Activated T-helper 1 cell treated with Interleukin-2 at 50 U/mL for 16 hours (primary cell): ENCODE measurements at regions not wholly inside any gene's neighbourhood (a gene's known extent, or its start where the extent isn't known, plus 50 kb on each side); places are given as distances from the start of the nearest gene placed in this dataset.
"Not testable (repeated sequence)": the region's sequence is repeated elsewhere in the genome, so short reads cannot be mapped to it uniquely, and the experiment has no call there.

ENCODE experiments used
- DNase-seq: peaks from one replicate; pipeline ENCODE4 v3.0.0-alpha.2; 2020; ENCODE audit warnings: low read depth

DNA sequence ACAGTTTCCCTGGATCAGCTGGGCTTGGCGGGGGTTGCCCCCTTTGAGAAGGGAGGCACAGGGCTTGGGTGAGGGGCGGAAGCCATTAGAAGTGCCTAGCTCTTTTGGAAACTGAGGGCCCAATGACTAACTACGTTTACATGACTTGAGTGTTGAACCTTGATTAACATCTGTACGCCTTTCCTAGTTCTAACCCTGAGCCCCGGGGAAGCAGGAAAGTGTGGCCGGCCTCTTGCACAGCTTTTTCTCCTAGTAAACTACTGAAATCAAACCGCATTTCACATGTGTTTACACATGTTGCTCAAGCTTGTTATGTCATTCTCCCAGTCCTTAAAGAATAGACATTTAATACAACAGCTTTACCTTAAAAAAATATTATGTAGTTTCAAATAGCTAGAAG lies 1356.4 kb upstream of the TMEM132C start:
- no peak for DNase-seq

DNA sequence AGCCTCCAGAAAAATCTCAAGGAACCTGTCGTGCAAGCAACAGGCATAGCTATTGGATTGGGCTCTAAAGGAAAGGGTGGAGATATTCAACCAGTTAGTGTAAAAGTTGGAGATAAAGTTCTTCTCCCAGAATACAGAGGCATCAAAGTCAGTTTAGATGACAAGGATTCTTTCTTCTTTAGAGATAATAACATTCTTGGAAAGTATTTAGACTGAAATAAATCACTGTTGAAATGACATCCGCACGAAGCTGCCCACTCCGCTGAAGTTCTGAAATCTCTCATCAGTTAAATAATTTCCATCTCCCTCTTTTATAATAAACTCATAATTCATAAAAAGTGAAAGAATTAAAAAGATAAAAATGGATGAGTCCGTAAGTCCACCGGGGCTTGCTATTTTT lies 1354.9 kb upstream of the TMEM132C start:
- DNase-seq, result no peak

DNA sequence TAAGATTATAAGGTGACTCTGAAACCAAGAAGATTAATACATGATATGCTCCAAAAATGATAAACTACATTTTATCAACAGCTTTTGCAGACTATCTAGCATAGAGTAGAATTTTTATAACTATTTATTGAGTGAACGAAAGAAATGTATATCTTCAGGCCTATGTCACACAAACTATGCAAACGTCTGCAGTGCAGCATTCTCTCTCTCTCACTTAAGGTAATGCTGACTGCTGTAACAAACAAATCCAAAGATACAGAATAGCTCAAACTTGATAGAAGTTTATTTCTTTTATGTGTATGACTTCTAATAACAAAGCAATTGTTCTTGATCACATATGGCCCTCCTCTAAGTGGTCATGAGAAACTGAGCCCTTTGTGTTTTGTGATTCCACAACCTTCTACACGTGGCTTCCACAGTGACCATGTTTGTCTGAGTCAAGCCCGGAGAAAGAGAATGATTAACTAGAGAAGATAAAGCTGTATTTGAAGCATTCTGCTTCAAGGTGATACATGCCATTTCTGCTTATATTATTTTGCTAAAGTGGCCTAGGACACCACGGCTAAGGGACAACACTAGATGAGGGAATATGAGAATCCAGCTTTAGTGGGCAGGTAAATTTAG lies 1352.7 kb upstream of the TMEM132C start:
- no peak for DNase-seq

DNA sequence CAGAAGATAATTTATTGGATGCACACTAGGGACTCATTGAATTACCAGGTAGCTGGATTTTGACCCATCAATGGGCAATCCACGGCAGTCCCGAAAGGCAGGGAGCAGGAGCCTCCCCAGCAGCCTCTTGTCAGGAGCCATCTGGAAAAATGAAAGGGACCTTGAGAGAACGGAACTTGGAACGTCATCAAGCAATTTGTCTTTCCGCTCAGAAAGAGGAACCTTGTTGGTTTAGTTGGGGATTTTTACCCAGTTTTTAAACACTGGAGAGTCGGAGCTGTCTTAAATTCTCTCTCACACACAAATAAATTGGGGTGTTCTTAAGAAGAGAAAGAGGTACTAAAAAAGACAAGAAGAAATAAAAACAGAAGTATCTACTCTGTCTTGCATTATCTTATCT lies 1351.7 kb upstream of the TMEM132C start:
- no peak for DNase-seq

DNA sequence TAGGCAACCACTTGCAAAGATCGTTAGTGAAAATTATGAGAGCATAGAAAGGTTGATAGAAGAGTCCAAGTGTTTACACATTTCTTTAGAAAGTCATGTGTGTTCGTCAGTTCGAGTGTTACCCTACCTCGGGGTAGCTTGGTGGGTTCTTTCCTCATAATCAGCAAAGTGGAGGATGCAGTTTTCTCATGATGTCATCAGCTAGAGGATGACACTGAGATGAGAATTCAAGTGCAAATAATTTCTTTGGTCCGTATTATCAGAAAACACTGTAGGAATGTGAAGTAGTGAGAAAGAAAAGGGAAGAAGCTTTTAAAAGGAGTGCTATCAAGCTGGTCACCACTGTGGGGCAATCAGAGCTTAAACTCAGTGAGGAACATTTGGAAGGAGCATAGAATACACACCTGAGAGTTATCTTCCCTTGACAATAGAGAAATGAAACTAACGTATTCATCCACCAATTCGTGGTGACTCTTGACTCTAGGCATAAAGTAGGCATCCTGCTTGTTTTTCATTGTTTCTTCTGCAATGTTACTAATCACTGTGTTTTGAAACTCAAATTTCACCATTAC lies 1340.9 kb upstream of the TMEM132C start:
- DNase-seq, result no peak

DNA sequence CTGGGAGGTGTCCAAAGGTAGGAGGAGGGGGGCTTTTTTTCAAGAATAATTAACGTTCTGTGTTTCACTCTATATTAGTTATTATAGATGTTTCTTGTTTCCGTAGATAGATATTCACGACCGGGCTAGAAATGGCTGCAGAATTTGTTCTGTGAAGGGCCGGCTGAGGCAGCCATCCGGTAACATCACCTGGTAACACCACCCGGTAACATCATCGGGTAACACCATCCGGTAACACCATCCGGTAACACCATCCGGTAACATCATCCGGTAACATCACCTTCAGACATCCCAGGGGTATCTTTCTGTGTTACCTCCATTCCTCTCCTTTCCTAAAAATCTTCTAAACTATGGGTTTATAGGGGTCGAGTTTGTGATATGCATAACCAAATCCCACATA lies 1336.7 kb upstream of the TMEM132C start:
- DNase-seq, result no peak

DNA sequence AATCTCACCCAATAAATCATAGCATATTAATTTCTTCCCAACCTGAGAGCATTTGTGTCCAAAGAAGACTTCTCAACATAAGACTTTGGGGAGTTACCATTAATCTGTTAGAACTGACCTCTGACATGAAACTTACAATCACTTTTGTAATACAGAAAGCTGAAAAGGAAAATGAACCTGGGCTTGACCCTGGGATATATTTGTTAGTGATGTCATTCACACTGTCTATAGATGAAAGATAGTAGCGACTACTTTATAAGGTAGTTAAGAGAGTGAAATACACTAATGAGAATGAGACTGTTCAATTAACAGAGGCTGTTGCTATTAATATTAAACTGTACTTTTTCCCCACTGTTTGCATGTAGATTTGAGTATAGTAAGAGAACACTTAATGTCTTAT lies 1334.8 kb upstream of the TMEM132C start:
- DNase-seq, result no peak

DNA sequence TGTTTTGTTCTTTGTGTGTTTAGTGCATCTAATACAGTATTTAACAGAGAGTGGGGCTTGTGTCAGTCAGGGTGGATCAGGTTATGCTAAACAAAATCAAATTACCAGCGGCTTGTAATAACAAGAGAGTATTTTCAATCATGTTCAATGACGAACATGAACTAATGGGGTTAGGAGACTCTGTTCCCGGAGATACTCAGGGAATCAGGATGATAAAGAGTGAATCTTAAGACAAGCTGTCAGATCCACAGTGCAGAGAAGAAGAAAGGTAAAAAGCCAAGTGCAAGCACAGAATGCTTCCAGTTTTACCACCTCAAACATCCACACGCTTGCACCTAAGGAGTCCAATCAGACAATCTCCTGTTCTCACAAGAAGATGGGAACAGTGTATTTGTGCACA lies 1331.5 kb upstream of the TMEM132C start:
- no peak for DNase-seq

DNA sequence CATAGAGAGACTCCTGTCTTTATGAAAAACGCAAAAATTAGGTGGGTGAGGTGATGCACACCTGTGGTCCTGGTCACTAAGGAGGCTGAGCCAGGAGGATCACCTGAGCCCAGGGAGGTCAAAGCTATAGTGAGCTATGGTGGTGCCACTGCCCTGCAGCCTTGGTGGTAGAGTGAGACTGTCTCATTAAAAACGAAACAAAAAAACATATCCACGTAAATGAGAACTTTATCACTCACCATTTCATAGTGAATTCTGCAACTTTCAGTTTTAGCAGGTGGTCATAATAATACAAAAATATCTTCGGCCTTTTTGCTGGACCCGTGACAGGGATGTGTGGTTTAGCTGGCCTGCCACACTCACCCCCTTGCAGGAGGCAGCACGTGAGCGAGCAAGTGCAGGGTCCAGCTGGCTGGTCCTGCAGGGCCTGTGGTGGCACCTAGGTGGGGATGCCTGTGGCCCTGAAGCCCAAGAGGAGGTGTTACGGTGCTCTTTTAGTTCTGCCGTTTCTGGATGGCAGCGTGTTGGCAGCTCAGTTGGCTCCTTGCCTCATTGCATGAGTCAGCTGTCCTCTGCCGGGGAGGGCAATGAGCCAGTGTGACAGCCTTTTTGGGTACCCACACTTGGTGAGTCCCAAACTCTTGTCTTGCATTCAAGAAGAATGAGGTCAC lies 1330.7 kb upstream of the TMEM132C start:
- no peak for DNase-seq

DNA sequence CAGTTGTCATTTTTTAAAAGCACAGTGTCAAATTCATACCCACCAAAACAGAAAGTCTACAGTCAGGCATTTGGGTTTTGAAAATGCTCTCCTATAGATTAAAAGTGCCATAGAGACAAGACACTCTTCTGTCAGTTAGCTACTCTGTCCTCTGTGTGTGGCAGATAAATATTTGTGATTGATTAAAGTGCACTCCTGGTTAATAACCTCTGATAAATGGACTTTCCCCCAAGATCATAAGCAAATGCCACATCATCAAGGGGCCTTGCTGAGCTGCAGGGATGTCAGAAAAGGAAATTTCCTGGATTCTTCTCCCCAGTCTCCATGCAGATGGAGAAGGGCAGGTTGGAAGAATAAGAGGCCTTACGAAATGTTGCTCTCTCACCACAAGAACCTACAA lies 1329.5 kb upstream of the TMEM132C start:
- DNase-seq, result no peak

DNA sequence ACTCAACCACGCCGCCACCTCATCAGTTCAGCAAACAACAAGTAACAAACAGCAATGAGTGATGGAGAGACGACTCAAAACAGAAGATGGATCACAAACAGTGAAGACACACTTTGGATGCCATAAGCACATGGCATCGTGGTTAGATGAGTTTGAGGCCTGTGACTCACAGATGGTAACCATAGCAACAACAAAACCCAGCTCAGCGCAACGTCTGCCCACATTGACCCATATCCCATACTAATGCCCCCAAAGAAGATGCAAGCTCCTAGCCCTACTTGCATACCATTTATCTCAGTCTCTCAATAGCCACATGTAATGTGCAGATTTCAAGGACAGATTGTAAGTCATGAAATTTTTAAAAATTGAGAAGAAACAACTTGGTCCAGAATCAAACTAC lies 1322.3 kb upstream of the TMEM132C start:
- DNase-seq, result no peak

DNA sequence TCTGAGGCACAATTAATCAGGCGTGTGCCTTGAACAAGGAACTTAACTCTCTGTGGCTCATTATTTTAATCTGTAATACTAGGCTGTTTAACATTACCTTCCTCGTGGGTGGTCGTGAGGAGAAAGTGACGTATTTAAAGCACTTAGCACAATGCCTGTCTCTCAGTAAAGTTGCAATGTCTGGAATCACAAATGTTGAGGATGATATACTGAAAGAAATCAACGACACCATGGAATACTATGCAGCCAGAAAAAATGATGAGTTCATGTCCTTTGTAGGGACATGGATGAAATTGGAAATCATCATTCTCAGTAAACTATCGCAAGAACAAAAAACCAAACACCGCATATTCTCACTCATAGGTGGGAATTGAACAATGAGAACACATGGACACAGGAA lies 1320.0 kb upstream of the TMEM132C start:
- not testable (repeated sequence) for DNase-seq

DNA sequence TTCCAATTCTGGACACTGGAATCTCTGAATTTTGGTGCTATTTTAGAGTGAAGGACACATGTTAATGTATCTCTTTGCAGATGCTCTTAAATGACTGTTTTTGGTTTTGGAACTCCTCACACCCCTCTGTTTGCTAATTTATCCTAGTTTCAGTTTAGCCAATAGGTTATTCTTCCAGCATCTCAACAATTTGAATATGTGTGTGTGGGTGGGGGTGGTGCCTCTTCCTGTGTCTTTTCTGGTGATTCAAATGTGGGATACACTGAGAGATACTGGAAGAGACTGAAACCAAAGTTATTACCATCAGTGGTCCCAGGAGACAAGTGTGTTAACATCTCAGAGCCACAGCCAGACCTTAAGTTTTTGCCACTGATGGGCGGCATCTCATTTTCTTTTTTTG lies 1317.4 kb upstream of the TMEM132C start:
- DNase-seq, result no peak

DNA sequence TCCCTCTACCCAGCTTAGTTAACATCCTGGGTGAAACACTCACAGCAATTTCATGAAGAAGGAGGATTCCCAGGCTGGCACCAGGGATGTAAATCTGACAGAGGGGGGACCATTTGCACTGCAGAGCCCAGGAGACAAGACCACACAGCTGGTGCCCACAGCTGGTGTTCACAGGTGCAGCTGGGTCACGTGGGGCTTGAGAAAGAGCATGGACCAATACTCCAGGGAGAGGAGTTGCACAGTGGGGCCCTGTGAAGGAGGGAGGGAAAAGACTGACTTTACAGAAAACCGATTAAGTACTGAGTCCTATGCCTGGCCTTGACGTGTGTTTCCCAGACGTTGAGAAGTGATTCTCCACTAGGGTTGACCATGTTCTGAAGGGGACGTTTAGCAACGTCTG lies 1316.7 kb upstream of the TMEM132C start:
- no peak for DNase-seq

DNA sequence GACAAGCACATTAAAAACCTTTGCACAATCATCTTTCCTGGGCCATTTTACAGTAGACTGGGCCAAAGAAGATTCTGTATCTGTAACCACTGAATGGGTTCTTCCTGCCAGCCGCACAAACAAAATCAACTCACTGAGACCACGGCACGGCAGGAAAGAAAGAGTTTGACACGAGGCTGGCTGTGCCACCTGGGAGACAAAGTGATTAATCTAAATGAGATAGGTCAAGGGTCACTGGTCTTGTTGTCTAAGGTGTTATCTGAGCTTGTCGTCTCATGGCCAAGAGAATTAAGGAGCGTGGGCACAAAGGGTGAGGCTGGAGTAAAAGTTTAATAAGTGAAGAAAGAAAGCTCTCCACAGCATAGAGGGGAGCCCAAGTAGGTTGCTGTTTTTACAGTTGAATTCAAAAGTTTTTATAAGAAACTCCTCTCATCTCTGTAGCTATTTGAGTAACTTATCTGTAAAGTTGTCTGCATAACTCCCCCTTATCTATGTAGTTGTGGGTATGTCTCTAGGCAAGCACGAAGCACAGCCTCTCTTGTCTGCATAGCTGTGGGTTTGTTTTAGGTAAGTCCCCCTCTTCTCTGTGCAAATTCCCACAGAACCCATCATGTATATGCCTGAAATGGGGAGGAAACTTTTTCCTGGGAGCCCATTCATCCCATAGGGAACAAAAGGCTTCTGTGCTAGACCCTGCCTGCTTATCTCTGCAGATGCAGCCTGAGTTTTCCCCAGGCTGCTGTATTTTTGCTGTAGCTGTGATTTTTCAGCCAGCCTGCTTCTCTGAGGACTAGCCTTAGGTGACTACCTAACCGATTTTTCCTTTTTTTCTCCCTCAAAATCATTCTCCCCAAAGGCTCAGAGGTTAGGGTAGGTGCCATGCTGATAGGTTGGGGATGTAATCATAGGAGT lies 1314.6 kb upstream of the TMEM132C start:
- DNase-seq, result no peak

DNA sequence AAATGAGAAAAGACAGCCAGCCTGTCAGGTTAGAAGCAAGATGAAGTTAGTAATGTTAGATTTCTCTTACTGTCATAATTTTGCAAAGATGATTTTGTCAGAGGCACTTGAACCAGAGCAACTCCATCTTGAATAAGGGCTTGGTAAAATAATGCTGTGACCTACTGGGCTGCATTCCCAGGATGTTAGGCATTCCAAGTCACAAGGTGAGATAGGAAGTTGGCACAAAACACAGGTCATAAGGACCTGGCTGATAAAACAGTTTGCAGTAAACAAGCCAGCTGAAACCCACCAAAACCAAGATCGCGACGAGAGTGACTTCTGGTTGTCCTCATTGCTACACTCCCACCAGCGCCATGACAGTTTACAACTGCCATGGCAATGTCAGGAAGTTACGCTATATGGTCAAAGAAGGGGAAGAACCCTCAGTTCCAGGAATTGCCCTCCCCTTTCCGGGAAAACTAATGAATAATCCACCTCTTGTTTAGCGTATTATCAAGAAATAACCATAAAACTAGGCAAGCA lies 1313.5 kb upstream of the TMEM132C start:
- no peak for DNase-seq

DNA sequence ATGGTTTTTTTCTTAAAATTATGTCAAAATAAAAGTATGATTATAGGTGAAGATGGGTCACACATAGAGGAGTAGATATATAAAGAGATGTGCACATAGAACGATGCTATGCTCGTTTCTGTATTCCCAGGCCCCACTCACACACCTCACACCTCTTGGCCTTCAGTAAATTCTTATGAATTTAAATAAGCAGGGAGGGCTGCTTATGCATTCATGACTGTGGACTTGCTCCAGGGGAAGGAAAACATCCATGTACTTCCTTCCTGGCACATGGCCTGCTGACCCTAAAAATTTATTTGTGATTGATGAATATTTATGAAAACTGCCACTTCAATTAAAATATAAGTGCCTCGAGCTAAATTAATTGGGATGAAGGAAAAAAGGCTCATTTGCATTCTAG lies 1306.7 kb upstream of the TMEM132C start:
- DNase-seq, result no peak

DNA sequence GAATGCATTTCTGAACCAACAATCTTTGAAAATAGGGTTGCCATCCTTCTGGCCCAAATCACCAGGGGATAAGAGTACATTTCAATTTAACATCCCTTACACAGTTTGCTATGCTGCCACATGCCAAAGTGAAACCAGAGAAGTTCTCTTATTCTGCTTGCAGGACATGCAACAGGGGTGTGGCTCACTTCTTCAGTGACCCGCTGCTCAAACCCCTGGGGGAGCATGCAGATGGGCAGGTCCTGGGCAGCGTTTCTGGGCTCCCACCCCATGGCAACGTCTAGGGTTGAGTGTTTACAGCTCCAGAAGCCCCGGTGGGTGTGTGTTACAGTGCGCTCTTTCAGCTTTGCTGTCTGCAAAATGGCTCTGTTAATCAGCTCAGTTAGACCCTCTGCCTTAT lies 1306.3 kb upstream of the TMEM132C start:
- DNase-seq, result no peak

DNA sequence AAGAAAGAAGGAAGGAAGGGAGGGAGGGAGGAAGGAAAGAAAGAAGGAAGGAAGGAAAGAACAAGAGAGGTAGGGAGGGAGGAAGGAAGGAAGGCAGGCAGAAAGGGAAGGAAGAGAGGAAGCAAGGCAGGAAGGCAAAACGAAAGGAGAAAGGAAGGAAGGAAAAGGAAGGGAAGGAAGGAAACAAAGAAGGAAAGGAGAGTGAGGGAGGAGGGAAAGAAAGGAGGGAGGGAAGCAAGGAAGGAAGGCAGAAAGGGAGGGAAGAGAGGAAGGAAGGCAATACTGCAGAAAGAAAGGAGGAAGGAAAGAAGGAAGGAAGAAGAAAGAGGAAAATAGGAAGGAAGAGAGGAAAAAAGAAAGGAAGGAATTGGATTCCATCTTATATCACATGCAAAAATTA lies 1303.1 kb upstream of the TMEM132C start:
- no peak for DNase-seq

DNA sequence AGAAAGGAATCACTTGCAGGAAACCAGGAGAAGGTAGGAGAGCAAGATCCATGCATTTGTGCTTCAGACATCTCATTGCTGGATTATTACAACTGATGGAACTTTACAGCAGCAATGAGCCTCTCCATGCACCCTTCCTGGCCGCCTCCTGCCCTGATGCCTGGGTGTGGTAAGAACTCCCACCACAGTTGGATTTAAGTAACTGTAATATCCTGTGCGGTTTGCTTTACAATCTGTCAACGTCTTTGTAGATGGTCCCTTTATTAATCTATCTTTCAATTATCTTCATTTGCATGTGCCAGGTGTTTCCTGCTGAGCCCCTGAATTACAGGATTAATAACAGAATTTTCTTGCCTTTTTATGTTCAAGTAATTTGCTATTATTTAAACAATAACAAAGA lies 1300.5 kb upstream of the TMEM132C start:
- no peak for DNase-seq

DNA sequence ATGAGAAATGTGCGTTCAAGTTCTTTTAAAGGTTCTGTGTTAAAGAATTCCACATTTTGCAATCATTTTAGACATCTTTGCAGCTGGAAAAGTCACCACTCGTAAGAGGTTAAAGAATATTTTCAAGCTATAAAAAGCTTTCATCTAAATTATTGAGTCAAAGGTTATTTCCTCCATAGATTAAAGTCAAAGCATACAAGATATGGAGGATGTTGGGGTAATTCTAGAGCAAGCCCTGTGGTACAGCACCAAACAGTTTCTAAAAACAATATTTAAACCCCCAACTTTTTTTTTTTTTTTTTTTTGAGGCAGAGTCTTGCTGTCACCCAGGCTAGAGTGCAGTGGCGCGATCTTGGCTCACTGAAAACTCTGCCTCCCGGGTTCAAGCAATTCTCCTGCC lies 1299.8 kb upstream of the TMEM132C start:
- no peak for DNase-seq

DNA sequence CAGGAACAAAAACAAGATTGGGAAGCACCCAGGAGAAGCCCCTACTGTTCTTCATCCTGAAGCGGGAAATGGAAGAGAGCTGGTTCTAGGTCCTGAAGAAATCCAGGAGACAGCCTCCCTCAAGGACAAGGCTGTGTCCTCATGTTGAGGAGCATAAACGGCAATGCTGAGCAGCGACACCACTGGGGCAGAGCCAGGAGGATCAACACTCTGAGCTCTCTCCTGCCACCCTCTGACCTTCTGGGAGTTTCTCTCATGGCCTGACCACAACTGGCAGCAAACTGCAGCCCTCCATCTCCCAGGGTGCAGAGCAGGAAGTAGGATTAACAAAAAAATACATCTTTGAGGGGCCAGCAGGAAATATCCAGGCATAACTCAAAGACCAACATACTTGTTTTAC lies 1292.2 kb upstream of the TMEM132C start:
- no peak for DNase-seq

DNA sequence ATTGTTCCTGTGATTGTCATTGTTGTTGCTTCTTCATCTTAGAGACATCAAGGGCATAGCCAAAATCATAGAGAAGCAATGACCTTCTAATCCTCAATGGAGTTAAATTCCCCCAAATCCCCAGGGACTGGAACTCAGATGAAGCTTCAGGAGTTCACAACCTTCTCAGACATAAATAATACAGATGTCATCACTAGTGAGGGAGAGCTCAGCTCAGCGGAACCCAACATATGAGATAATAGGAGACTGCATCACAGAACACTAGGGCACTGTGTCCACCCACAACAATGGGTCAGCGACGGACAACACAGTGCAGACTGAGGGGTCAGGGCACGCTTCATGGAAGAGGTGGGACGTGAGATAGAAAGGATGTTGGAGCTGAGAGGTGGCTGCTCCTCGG lies 1290.4 kb upstream of the TMEM132C start:
- no peak for DNase-seq
